ENCODE measurements at regions not wholly inside any gene's neighbourhood (a gene's known extent, or its start where the extent isn't known, plus 50 kb on each side); places are given as distances from the start of the nearest gene placed in this dataset.

DNA sequence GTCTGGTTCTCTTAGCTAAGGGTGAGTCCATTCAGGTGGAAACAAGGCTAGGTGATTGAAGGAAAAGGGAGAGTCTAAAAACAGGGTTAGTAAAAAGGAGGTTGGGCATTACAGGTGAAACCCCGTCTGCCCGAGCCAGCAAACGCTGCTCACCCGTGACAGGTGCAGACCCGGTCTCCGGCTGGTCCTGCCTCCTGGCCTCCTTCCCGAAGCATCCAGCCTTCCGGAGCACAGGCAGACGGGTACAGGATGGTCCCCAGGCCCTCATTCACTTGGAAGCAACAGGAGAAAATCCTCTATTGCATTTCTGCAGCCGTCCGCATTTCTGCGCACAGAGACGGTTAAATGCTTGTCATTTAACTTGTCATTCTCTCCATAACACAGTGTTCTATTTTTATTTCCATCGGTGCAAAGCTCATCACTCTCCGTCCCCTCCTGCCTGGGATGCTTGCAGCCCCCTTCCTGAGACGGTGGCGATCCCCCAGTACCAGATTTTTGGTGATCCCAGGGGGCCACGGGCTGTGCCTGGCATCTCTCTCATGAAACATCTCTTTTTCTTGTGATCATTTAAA, 90.8 kb upstream of the PPP2R3B start:
- H3K9me3 ChIP-seq = peaks cover 0 to 19% (median 0%) of the 10 kb centered on the region in 11 donors
- intact Hi-C loops (cut with DNase I) = no loop called here
- ATAC-seq = no peak
- H3K27ac ChIP-seq = no peak overlapping the region
- no peaks in the 10 kb centered on the region for H3K4me1 ChIP-seq
- TF ChIP-seq, protein P1, sequence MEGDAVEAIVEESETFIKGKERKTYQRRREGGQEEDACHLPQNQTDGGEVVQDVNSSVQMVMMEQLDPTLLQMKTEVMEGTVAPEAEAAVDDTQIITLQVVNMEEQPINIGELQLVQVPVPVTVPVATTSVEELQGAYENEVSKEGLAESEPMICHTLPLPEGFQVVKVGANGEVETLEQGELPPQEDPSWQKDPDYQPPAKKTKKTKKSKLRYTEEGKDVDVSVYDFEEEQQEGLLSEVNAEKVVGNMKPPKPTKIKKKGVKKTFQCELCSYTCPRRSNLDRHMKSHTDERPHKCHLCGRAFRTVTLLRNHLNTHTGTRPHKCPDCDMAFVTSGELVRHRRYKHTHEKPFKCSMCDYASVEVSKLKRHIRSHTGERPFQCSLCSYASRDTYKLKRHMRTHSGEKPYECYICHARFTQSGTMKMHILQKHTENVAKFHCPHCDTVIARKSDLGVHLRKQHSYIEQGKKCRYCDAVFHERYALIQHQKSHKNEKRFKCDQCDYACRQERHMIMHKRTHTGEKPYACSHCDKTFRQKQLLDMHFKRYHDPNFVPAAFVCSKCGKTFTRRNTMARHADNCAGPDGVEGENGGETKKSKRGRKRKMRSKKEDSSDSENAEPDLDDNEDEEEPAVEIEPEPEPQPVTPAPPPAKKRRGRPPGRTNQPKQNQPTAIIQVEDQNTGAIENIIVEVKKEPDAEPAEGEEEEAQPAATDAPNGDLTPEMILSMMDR (IDR thresholded peaks at IDR 0.05) = no peak
- DNase-seq = no peak
- peaks cover 0 to 11% (median 0%) of the 10 kb centered on the region in 7 donors for H3K27me3 ChIP-seq
- 64 to 73% methylated on average over 18 of the region's 18 CpGs for WGBS, 2 donors
- no peak overlapping the region for H3K4me3 ChIP-seq
- no peaks in the 10 kb centered on the region for H3K36me3 ChIP-seq

DNA sequence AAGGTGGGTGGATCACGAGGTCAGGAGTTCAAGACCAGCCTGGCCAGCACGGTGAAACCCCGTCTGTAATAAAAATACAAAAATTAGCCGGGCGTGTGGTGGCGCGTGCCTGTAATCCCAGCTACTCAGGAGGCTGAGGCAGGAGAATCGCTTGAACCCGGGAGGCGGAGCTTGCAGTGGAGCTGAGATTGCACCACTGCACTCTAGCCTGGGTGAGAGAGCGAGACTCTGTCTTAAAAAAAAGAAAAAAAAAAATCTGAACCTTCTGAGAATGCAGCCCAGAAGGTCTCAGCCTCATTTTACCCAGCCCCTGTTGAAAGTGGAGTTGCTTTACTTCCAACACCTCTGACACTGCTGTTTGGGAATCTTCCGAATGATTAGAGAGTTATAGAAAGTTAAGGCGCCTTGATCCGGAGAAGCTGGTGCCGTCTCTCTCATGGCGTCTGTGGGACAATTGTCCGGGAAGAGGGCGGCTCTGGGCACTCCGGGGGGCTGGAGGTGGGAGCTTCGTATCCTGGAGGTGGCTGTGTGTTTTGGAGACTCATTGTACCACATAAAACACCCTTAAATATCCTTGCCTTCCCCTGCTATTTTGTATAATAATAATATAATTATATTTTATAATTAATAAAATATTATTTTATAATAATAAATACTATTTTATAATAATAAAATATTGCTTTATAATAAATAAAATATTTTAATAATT, 92.7 kb upstream of the PPP2R3B start:
- Histone ChIP-seq H3K4me3 (no peak overlapping the region), H3K27ac (no peak overlapping the region), H3K27me3 (peaks cover 0 to 17% (median 0%) of the 10 kb centered on the region in 7 donors), H3K9me3 (peaks cover 0 to 18% (median 0%) of the 10 kb centered on the region in 11 donors), H3K36me3 (no peaks in the 10 kb centered on the region), H3K4me1 (no peaks in the 10 kb centered on the region)
- no peak for DNase-seq
- ATAC-seq = no peak
- 91 to 94% methylated on average over 20 of the region's 20 CpGs for WGBS, 2 donors
- TF ChIP-seq, protein P1 (IDR thresholded peaks at IDR 0.05) = no peak
- intact Hi-C loops (cut with DNase I) = no loop called here

DNA sequence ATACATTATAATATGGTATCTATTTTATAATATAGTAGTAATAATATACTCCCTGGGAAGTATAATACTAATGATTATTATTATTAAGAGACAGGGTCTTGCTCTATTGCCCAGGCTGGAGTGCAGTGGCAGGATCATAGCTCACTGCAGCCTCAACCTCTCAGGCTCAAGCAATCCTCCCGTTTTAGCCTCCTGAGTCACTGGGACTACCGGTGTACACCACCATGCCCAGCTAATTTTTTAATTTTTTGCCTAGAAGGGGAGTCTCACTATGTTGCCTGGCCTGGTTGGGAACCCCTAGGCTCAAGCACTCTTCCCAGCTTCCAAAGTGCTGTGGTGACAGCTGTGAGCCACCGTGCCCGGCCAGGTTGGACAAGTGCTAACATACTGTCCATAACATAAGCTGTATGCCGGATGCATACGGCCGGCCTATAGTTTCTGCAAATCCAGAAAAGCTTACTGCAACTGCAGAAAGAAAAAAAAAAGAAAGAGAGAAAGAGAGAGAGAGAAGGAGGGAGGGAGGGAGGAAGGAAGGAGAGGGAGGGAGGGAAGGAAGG, 94.2 kb upstream of the PPP2R3B start:
- Histone ChIP-seq H3K36me3 (no peaks in the 10 kb centered on the region), H3K4me1 (no peaks in the 10 kb centered on the region), H3K27ac (no peak overlapping the region), H3K4me3 (no peak overlapping the region), H3K9me3 (peaks cover 0 to 20% (median 2%) of the 10 kb centered on the region in 11 donors), H3K27me3 (peaks cover 0 to 9% (median 0%) of the 10 kb centered on the region in 7 donors)
- 90 to 92% methylated on average over 7 of the region's 7 CpGs for WGBS, 2 donors
- intact Hi-C loops (cut with DNase I) = no loop called here
- ATAC-seq (no peak), DNase-seq (no peak)
- TF ChIP-seq, protein P1 (IDR thresholded peaks at IDR 0.05) = no peak

DNA sequence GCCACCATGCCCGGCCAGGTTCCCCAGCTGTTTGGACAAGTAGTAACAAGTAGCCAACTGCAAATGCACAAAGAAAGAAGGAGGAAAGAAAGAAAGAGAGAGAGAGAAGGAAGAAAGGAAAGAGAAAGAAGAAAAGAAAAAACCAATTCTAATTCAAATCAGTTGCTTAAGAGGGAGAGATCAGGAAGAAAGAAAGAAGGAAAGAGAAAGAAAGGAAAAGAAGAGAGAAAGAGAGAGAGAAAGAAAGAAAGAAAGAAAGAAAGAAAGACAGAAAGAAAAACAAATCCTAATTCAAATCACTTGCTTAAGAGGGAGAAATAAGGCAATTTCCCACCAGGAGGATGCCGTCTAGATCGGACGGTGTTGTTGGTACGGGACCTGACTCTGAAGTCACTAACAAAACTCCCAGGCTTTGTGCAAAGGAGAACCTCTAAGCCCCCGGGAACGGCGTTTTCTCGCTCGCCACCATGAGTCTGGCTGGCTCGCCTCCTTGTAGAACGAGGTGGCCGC, 95.5 kb upstream of the PPP2R3B start:
- Histone ChIP-seq H3K4me1 (no peaks in the 10 kb centered on the region), H3K9me3 (peaks cover 0 to 32% (median 3%) of the 10 kb centered on the region in 11 donors), H3K27me3 (peaks cover 0 to 9% (median 0%) of the 10 kb centered on the region in 7 donors), H3K27ac (no peak overlapping the region), H3K4me3 (no peak overlapping the region), H3K36me3 (no peaks in the 10 kb centered on the region)
- ATAC-seq (no peak), DNase-seq (no peak)
- intact Hi-C loops (cut with DNase I) = no loop called here
- WGBS, 2 donors = 61 to 78% methylated on average over 13 of the region's 13 CpGs
- TF ChIP-seq, protein P1 (IDR thresholded peaks at IDR 0.05) = no peak
